ENCODE measurements at regions not wholly inside any gene's neighbourhood (a gene's known extent, or its start where the extent isn't known, plus 50 kb on each side); places are given as distances from the start of the nearest gene placed in this dataset.

DNA sequence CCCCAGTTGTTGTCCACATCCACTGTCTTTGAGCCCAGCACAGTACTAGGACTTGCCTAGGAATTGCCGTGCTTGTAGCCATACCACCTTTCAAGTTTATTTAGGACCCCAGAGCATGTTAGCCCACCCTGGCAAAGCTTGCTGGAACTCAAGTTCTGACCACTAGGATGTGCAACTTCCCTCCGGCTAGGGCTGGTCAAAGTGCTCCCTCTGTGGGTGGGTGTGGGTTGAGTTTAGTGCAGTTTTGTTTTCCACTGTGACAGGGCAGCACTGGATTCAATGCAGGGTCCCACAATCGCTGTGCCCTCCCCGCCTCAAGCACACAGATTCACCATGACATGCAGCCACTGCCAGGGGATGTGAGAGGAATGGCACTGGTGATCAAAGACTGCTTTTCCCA is 96.0 kb downstream of the RASGEF1B start:
- TF ChIP-seq Cebpa-rat (IDR thresholded peaks at IDR 0.05): no peak
- Histone ChIP-seq H3K9me3 (no peaks in the 10 kb centered on the region), H3K4me2 (no peak overlapping the region), H3K27me3 (no peaks in the 10 kb centered on the region), H3K9ac (no peak overlapping the region), H3K4me3 (no peak overlapping the region), H3K36me3 (no peaks in the 10 kb centered on the region), H3K27ac (no peak overlapping the region), H3K4me1 (no peaks in the 10 kb centered on the region), H4K20me1 (no peaks in the 10 kb centered on the region)

DNA sequence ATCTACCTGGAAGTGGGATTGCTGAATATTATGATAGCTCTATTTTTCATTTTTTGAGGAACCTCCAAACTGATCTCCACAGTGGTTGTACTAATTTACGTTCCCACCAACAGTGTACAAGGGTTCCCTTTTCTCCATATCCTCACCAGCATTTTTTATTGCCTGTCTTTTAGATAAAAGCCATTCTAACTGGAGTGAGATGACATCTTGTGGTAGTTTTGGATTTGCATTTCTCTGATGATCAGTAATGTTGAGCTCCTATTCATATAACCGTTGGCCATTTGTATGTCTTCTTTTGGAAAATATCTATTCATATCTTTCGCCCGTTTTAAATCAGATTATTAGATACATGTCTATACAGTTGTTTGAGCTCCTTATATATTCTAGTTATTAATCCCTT is 101.8 kb downstream of the RASGEF1B start:
- Histone ChIP-seq H3K4me3 (no peak overlapping the region), H3K9me3 (no peaks in the 10 kb centered on the region), H3K4me1 (no peaks in the 10 kb centered on the region), H3K27ac (no peak overlapping the region), H3K36me3 (no peaks in the 10 kb centered on the region), H3K27me3 (no peaks in the 10 kb centered on the region), H3K9ac (no peak overlapping the region), H3K4me2 (no peak overlapping the region), H4K20me1 (no peaks in the 10 kb centered on the region)
- no peak for TF ChIP-seq Cebpa-rat (IDR thresholded peaks at IDR 0.05)

DNA sequence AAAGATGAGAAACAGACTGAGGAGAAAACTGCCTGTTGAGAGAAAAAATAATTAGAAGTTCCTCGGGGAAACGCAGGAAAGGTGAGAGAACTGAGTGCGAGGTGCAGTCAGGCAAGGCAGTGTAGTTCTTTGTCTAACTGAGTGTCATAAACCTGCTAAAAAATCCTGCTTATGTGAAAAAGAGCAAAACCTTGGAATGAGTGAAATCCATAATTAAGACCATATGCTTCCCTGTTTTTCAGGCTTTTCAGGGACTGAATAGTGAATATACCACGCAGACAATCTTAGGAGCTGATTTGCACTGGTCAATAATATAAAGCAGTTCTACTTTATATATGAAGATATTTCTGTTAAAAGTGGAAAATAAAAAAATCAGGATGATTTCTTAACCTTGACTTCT is 104.9 kb downstream of the RASGEF1B start:
- Histone ChIP-seq H3K9ac (no peak overlapping the region), H3K4me1 (no peaks in the 10 kb centered on the region), H3K9me3 (no peaks in the 10 kb centered on the region), H3K4me2 (no peak overlapping the region), H3K36me3 (no peaks in the 10 kb centered on the region), H3K4me3 (no peak overlapping the region), H4K20me1 (no peaks in the 10 kb centered on the region), H3K27ac (no peak overlapping the region), H3K27me3 (no peaks in the 10 kb centered on the region)
- TF ChIP-seq Cebpa-rat (IDR thresholded peaks at IDR 0.05): no peak

DNA sequence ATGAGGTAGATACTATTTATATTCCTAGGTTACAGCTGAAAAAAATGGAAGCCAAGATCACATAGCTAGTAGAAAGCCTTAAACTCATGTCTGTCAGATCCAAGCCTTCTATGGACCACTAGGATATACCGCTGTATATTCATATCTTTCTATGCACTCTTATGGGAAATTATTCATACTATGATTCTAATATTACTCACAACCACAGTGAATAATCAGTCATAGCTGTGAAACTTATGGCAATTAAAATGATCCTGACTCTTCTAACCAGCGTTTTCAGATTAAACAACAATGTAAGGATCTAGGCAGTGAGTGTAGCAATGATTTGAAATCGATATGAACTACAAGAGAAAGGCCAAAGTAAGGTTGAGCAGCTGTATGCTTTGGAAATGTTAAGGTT is 111.0 kb downstream of the RASGEF1B start:
- Histone ChIP-seq H3K27me3 (no peaks in the 10 kb centered on the region), H4K20me1 (no peaks in the 10 kb centered on the region), H3K4me2 (no peak overlapping the region), H3K9me3 (no peaks in the 10 kb centered on the region), H3K4me3 (no peak overlapping the region), H3K27ac (no peak overlapping the region), H3K4me1 (no peaks in the 10 kb centered on the region), H3K9ac (no peak overlapping the region), H3K36me3 (no peaks in the 10 kb centered on the region)
- no peak for TF ChIP-seq Cebpa-rat (IDR thresholded peaks at IDR 0.05)

DNA sequence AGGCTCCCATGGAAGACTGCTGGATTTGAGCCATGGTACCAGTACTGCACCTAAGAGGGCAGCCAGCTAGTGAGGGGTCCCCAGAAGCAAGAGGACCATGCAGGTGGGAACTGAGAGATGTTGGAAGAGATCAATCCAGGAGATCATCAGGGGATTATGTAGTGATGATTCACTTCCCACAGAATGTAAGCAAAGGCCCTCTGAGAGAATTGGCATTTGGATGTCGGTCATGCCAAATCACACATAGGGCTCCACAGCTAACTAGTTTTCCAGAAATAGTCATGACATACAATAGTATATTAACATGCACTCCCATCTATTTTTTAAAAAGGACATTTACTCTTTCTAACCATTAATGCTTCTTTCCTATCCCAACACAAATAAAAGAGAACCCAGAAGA is 112.5 kb downstream of the RASGEF1B start:
- Histone ChIP-seq H3K4me2 (no peak overlapping the region), H4K20me1 (no peaks in the 10 kb centered on the region), H3K9ac (no peak overlapping the region), H3K27me3 (no peaks in the 10 kb centered on the region), H3K36me3 (no peaks in the 10 kb centered on the region), H3K4me3 (no peak overlapping the region), H3K9me3 (no peaks in the 10 kb centered on the region), H3K27ac (no peak overlapping the region), H3K4me1 (no peaks in the 10 kb centered on the region)
- no peak for TF ChIP-seq Cebpa-rat (IDR thresholded peaks at IDR 0.05)

DNA sequence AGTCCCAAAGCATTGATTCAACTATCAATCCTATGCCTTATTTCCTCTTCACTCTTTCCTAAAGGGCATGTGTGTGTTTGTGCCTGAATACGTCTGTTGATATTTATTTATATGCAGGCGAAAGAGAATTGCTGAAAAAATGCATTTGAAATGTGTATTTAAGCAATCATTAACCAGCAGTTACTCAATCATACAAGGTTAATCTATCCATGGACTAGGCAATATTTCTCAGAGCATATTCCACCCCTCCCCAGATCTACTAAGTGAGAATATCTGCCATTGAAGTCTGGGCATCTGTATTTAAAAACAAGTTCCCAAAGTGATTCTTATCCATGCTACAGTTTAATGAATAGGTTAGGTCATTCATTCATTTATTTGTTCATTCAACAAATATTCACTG is 113.6 kb downstream of the RASGEF1B start:
- H3K4me2 ChIP-seq: no peak overlapping the region
- H3K9me3 ChIP-seq: no peaks in the 10 kb centered on the region
- TF ChIP-seq Cebpa-rat (IDR thresholded peaks at IDR 0.05): no peak
- no peaks in the 10 kb centered on the region for H4K20me1 ChIP-seq
- H3K27ac ChIP-seq: no peak overlapping the region
- no peak overlapping the region for H3K9ac ChIP-seq
- no peaks in the 10 kb centered on the region for H3K36me3 ChIP-seq
- no peak overlapping the region for H3K4me3 ChIP-seq
- H3K27me3 ChIP-seq: no peaks in the 10 kb centered on the region
- no peaks in the 10 kb centered on the region for H3K4me1 ChIP-seq

DNA sequence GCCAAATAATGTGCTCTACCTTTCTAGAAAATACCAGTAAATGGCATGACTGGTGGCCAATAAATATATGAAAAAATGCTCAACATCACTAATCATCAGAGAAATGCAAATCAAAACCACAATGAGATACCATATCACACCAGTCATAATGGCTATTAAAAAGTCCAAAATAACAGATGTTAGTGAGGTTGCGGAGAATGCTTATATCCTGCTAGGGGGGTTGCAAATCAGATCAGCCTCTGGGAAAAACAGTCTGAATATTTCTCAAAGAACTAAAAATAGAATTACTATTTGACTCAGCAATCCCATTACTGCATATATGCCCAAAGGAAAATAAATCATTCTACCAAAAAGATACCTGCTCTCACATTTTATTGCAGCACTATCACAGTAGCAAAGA is 115.1 kb downstream of the RASGEF1B start:
- H3K9ac ChIP-seq: no peak overlapping the region
- H3K4me1 ChIP-seq: no peaks in the 10 kb centered on the region
- H3K27me3 ChIP-seq: no peaks in the 10 kb centered on the region
- H3K4me2 ChIP-seq: no peak overlapping the region
- no peaks in the 10 kb centered on the region for H3K9me3 ChIP-seq
- H3K36me3 ChIP-seq: no peaks in the 10 kb centered on the region
- no peak overlapping the region for H3K27ac ChIP-seq
- H3K4me3 ChIP-seq: no peak overlapping the region
- H4K20me1 ChIP-seq: no peaks in the 10 kb centered on the region
- no peak for TF ChIP-seq Cebpa-rat (IDR thresholded peaks at IDR 0.05)

DNA sequence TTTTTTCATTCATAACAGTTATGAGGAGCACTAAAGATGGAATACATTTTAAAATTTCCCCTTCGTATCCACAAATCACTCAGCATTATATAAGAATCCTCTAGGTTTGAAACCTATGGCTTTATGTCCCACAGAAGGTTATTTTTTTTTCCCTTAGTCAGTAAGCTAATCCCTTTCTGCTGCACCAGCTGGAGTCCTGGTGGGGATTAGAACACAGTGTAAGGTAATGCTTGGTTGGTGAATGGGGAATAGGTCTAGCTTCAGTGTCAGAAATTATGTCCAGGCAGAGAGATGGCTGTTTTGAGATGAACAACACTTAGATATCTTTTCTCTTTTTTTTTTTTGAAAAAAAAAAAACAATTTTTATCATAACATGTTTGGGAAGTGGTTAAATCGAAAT is 116.6 kb downstream of the RASGEF1B start:
- Histone ChIP-seq H3K4me3 (no peak overlapping the region), H4K20me1 (no peaks in the 10 kb centered on the region), H3K4me1 (no peaks in the 10 kb centered on the region), H3K27me3 (no peaks in the 10 kb centered on the region), H3K9ac (no peak overlapping the region), H3K27ac (no peak overlapping the region), H3K36me3 (no peaks in the 10 kb centered on the region), H3K4me2 (no peak overlapping the region), H3K9me3 (no peaks in the 10 kb centered on the region)
- TF ChIP-seq Cebpa-rat (IDR thresholded peaks at IDR 0.05): no peak

DNA sequence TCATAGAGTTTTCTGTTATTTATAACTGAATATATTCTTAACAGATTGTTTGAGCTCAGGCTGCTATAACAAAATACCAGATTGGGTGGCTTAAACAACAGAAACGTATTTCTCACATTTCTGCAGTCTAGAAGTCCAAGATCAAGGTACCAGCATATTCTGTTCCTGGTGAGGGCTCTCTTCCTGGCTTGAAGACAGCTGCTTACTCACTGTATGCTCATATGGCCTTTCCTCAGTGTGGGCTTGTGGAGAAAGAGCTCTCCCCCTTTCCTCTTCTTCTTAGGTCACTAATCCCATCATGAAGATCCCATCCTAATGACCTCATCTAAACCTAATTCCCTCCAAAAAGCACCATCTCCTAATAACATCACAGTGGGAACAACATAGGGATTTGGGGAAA is 117.8 kb downstream of the RASGEF1B start:
- Histone ChIP-seq H3K27ac (no peak overlapping the region), H4K20me1 (no peaks in the 10 kb centered on the region), H3K9me3 (no peaks in the 10 kb centered on the region), H3K4me3 (no peak overlapping the region), H3K4me2 (no peak overlapping the region), H3K9ac (no peak overlapping the region), H3K36me3 (no peaks in the 10 kb centered on the region), H3K4me1 (no peaks in the 10 kb centered on the region), H3K27me3 (no peaks in the 10 kb centered on the region)
- TF ChIP-seq Cebpa-rat (IDR thresholded peaks at IDR 0.05): no peak

DNA sequence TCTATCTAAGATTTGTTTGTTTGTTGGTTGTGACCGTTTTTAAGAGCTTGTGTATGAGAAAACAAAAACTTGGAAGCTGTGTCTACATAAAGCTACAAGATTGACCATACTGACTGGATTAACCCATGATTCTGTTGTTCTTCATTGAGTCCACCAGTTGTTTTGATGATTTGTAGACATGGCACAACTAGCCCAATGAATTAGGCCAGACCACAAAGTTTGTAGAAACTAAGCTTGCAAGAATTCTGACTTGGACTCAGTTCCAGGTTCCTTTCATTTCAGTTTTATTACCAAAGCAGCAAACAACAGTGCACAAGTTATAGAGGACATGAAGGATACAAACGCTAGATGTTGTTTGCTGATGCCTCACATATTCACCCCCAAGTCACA is 119.3 kb downstream of the RASGEF1B start:
- no peaks in the 10 kb centered on the region for H3K36me3 ChIP-seq
- H3K27me3 ChIP-seq: no peaks in the 10 kb centered on the region
- no peaks in the 10 kb centered on the region for H3K9me3 ChIP-seq
- H3K27ac ChIP-seq: no peak overlapping the region
- no peak overlapping the region for H3K4me3 ChIP-seq
- no peak overlapping the region for H3K4me2 ChIP-seq
- TF ChIP-seq Cebpa-rat (IDR thresholded peaks at IDR 0.05): no peak
- no peaks in the 10 kb centered on the region for H4K20me1 ChIP-seq
- no peaks in the 10 kb centered on the region for H3K4me1 ChIP-seq
- no peak overlapping the region for H3K9ac ChIP-seq

DNA sequence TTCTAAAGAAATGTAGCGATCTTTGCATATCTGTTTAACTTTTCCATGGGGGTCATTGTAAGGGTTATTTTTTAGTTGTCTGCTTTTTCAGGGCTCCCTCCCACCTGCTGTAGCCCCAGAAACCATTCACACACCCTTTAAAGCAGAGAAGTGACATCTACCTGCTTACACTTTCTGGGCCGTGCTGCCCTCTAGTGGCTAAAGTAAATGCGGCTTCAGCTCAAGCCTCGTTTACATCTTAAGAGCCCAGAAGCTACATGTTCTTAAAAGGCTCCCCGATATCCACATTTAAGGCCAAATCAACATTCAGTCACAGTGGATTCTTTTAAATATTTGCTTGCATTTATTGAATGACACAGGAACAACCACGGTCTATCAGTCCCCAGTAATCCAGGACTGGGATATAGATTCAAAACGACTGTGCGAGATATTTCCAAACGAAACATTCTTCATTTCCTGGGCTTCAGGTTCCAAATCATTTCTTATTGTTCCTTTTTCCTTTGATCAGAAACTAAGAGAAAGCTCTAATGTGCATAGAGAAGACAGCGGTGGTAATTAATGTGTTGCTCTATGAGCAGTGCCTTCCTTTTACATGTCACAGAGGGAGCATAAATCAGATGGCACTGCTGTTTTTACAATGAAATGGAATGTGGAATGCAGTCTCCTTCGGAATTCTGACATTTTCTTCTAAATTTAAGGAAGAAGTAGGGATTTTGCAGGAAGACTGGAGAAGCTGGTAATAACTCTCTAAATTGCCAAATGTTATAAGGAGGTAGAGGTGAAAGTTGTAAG is 119.9 kb downstream of the RASGEF1B start:
- Histone ChIP-seq H3K4me3 (no peak overlapping the region), H3K27ac (no peak overlapping the region), H3K27me3 (no peaks in the 10 kb centered on the region), H4K20me1 (no peaks in the 10 kb centered on the region), H3K36me3 (no peaks in the 10 kb centered on the region), H3K4me1 (no peaks in the 10 kb centered on the region), H3K9me3 (no peaks in the 10 kb centered on the region), H3K4me2 (no peak overlapping the region), H3K9ac (no peak overlapping the region)
- TF ChIP-seq Cebpa-rat (IDR thresholded peaks at IDR 0.05): no peak

Data from BLaER1 (cell line).